Fibroblast of upper back skin (primary cell): ENCODE measurements at regions not wholly inside any gene's neighbourhood (a gene's known extent, or its start where the extent isn't known, plus 50 kb on each side); places are given as distances from the start of the nearest gene placed in this dataset.
"Not testable (repeated sequence)": the region's sequence is repeated elsewhere in the genome, so short reads cannot be mapped to it uniquely, and the experiment has no call there.

Experiments
- DNase-seq: peaks from one replicate; pipeline ENCODE4 v3.0.0-alpha.2; 2013

GRCh38 chr1:104028416-104029035 is 278.8 kb downstream of the AMY1C start:
- no peak for DNase-seq

DNA sequence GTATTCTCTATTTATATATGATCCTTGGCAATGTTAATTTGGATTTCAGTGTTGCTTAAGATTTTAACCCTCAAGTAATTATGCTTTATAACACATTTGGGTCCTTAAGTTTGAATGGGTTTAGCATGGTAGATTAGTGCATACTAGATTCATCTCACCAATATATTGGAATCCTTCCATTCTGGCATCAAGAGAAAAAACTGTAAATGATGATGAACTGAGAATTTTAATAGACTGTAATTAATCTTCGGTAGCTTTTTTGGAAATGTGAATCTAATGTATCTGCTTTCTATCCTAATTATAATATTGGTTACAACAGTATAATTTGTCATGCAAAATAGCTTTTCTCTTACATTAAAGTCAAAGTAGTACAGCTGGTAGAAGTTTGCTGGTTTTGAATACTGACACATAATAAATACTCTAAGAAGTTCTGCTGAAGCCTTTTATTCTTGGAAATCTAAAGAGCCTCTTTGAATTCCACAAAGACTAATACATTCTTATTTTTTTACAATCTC is 279.8 kb downstream of the AMY1C start:
- DNase-seq = no peak

- no peak for DNase-seq
Observed at GRCh38 chr1:104056786-104057185, 307.1 kb downstream of the AMY1C start.

DNA sequence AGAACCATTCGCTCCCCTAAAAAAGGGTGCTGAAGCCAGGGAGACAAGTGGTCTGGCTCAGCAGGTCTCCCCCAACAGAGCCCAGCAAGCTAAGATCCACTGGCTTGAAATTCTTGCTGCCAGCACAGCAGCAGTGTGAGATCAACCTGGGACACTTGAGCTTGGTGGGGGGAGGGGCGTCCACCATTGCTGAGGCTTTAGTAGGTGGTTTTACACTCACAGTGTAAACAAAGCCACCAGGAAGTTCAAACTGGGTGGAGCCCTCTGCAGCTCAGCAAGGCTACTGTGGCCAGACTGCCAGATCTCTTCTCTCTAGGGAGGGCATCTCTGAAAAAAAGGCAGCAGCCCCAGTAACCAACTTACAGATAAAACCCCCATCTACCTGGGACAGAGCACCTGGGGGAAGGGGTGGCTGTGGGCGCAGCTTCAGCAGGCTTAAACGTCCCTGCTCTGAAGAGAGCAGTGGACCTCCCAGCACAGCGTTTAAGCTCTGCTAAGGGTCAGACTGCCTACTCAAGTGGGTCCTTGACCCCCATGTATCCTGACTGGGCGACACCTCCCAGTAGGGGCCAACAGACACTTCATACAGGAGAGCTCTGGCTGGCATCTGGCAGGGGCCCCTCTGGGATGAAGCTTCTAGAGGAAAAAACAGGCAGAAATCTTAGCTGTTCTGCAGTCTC is 307.7 kb downstream of the AMY1C start:
- DNase-seq = not testable (repeated sequence)

DNA sequence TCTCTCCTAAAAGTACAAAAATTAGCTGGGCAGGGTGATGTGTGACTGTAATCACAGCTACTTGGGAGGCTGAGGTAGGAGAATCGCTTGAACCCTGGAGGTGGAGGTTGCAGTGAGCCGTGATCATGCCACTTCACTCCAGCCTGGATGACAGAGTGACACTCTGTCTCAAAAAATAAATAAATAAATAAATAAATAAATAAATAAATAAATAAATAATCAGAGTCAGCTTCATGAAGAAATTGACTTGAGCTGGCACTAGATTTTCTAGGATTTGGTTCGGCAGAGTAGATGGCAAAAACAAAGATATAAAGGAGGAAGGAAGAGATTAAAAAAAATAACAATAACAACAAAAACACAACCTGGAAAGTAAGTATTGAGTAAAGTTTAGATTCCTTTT is 311.9 kb downstream of the AMY1C start:
- DNase-seq = not testable (repeated sequence)

GRCh38 chr1:104064399-104064798 is 314.7 kb downstream of the AMY1C start:
- DNase-seq = no peak

- no peak for DNase-seq
Observed at GRCh38 chr1:104072915-104073371, 323.2 kb downstream of the AMY1C start.

DNA sequence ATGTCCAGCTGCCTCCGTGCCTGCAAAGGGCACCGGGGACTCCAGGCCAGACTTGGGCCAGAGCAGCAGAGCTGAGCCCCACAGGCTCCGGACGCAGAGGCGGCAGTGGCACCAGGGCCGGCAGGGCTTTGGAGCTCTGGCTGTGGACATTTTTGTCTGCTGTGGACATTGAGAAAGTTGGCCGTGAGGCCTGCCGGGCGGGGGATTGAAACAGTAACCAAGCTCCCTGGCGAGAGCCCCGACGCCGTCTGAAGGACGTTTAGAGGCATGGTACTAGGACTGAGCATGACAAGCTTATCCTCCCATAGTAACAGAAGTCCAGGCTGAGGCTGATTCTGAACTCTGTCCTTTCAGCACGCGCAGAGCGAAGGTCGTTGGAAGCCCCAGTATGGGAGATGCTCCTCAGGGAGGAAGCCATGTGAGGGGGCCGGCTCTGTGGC is 323.8 kb downstream of the AMY1C start:
- DNase-seq = no peak

- no peak for DNase-seq
Observed at GRCh38 chr1:104082221-104082620, 332.5 kb downstream of the AMY1C start.

GRCh38 chr1:104084380-104084779 is 334.7 kb downstream of the AMY1C start:
- DNase-seq = no peak

GRCh38 chr1:104092698-104093097 is 343.0 kb downstream of the AMY1C start:
- DNase-seq = no peak

DNA sequence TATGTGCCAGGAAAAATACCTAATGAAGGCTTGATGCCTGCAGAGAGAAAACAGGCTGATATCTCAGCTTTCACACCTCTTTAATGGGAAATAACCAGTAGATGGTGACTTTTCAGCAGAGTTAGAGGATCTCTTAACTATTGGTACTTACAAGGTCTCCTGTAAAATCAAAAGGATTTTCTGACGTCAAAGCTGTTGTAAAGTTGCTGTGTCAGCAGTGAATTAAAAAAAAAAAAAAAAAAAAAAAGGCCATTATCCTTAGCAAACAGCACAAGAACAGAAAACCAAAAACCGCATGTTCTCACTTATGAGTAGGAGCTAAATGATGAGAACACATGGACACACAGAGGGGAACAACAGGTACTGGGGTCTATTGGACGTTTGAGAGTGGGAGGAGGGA is 349.1 kb downstream of the AMY1C start:
- no peak for DNase-seq

- DNase-seq = no peak
Observed at GRCh38 chr1:104100115-104100514, 350.4 kb downstream of the AMY1C start.

- no peak for DNase-seq
Observed at GRCh38 chr1:104105465-104105864, 355.8 kb downstream of the AMY1C start.

GRCh38 chr1:104120525-104120924 is 370.8 kb downstream of the AMY1C start:
- DNase-seq = no peak

DNA sequence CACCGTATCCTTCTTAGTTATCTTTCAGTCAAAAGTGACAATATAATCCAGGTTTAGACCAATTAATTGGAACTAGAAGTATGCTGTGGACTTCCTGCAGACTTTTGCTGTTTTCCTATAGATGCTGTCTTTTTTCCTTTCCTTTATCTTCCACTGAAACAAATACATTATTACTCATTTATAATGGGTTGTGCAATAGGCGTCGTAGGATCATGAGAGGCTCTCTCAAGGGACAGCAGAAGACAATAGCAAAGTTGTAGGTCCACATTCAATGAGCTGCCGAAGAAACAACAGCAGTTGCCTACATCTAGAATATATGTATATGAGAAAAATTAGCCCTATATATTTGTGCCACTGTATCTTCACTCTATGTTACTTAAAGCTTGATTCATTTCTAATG is 371.6 kb downstream of the AMY1C start:
- DNase-seq = no peak

GRCh38 chr1:104125266-104125665 is 375.6 kb downstream of the AMY1C start:
- no peak for DNase-seq

DNA sequence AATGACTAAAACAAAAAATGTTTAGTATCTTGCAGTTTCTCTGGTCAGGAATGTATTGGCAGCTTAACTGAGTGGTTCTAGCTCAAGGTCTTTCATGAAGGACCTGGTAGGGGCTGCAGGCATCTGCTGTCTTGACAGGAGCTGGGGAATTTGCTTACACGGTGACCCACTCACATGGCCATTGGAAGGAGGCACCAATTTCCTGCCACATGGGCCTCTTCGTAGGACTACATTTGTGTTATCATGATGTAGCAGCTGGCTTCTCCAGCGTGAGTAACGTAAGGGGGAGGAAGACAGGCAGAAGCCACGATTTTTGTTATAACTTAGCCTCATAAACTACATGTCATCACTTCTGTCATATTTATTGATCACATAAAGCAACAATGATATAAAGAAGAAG is 376.3 kb downstream of the AMY1C start:
- DNase-seq = no peak

DNA sequence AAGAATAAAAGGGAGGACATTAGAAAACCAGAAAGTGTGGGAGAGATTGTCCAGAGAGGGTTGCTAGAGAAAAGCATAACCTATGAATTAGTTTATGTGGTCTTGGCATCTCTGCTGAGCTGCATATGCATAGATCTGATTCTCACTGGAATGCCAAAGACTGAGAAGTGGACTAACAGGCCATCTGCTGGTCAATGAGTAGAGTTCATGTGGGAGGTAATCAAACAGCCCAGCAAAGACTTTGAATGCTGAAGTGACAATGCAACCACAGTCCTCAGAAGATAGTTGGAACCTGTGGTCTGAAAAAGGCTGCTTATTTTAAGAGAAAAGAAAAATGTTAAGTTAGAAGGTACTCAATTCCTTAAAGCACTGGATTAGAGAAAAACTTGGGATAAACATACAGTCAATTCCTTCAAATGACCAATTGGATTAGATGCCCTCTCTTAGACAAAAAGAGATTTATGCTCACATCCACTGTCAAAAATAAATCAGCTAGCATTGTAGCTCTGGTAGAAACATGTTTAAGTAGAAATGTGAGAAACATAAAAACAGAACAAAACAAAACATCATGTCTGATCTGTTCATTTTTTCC is 382.8 kb downstream of the AMY1C start:
- no peak for DNase-seq

- not testable (repeated sequence) for DNase-seq
Observed at GRCh38 chr1:104135036-104135435, 385.3 kb downstream of the AMY1C start.

GRCh38 chr1:104136621-104137020 is 386.9 kb downstream of the AMY1C start:
- DNase-seq = no peak

GRCh38 chr1:104156738-104157137 is 407.0 kb downstream of the AMY1C start:
- no peak for DNase-seq

DNA sequence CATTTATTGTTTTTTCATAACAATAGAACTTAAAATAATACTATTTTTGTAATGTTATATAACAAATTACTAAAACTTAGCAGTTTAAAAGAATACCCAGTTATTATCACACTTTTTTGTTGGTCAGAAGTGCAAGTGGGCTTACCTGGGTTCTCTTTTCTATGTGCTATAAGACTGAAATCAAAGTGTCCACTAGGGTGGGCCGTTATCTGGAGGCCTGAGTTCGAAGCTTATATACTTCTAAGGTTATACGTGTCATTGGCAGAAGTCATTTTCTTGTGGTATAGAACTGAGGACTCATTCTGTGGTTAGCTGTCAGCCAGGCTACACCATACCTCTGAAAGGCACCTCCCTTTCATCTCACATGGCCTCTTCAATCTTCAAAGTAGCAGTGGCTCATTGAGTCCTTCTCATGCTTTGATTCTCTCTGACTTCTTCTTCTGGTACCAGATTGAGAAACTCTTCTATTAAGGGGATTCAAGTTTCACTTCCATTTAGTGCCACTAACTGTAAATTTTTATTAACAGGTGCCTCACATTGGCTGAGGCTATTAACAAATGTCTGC is 414.3 kb downstream of the AMY1C start:
- no peak for DNase-seq

- no peak for DNase-seq
Observed at GRCh38 chr1:104172243-104172681, 422.6 kb downstream of the AMY1C start.
